GM12891 (cell line): ENCODE measurements at regions not wholly inside any gene's neighbourhood (a gene's known extent, or its start where the extent isn't known, plus 50 kb on each side); places are given as distances from the start of the nearest gene placed in this dataset.

Experiments used
- PAX5 ChIP-seq: IDR thresholded peaks from 2 replicates; pipeline ENCODE4 v1.6.1; 2011; ENCODE audit warnings: low read length, moderate library complexity, mild to moderate bottlenecking; ENCODE audit not compliant: insufficient read depth, severe bottlenecking
- POLR2A ChIP-seq: IDR thresholded peaks from 2 replicates; pipeline ENCODE4 v1.6.1; 2011; ENCODE audit warnings: low read depth, low read length, control low read depth
- POLR2AphosphoS5 ChIP-seq: IDR thresholded peaks from 2 replicates; pipeline ENCODE4 v1.6.1; 2011; ENCODE audit warnings: low read depth, low read length, control low read depth
- POU2F2 ChIP-seq: IDR thresholded peaks from 2 replicates; pipeline ENCODE4 v1.6.1; 2011; ENCODE audit warnings: low read depth, mild to moderate bottlenecking, control low read depth, low read length, moderate library complexity
- SPI1 ChIP-seq: IDR thresholded peaks from 2 replicates; pipeline ENCODE4 v1.6.1; 2011; ENCODE audit warnings: low read depth, low read length, control low read depth
- TAF1 ChIP-seq: IDR thresholded peaks from 2 replicates; pipeline ENCODE4 v1.6.1; 2011; ENCODE audit warnings: low read depth, low read length, control low read depth

- no peak for TF ChIP-seq TAF1
- no peak for TF ChIP-seq POLR2A
- no peak for TF ChIP-seq POLR2AphosphoS5
- no peak for TF ChIP-seq SPI1
- no peak for TF ChIP-seq POU2F2
- TF ChIP-seq PAX5: no peak
These were observed 324.0 kb upstream of the POT1 start for GRCh38 chr7:125253452-125254190.
